ENCODE measurements at regions not wholly inside any gene's neighbourhood (a gene's known extent, or its start where the extent isn't known, plus 50 kb on each side); places are given as distances from the start of the nearest gene placed in this dataset.

GRCh38 chr4:107349266-107349665 is 313.2 kb upstream of the DKK2 start:
- no peak for TF ChIP-seq CTCF (IDR thresholded peaks at IDR 0.05)
- TF ChIP-seq POLR2A (IDR thresholded peaks at IDR 0.05): no peak
- no peak for TF ChIP-seq POLR2AphosphoS5 (IDR thresholded peaks at IDR 0.05; ENCODE audit: insufficient read depth in 1 of 2, low read depth in 1 of 2)
